Common myeloid progenitor, CD34-positive (primary cell): ENCODE measurements at regions not wholly inside any gene's neighbourhood (a gene's known extent, or its start where the extent isn't known, plus 50 kb on each side); places are given as distances from the start of the nearest gene placed in this dataset.

Experiments used
- CTCF ChIA-PET: fragments of 350-600 bp; sonication (Branson Sonifier 250); formaldehyde crosslinking; loops from one replicate; lab custom pipeline; 2021; ENCODE audit warnings: antibody characterized with exemption; lab: Charles Lee
- POLR2A ChIA-PET: fragments of 350-600 bp; sonication (Branson Sonifier 250); formaldehyde crosslinking; loops from one replicate; lab custom pipeline; 2021; ENCODE audit warnings: antibody characterized with exemption; lab: Charles Lee
- DNase-seq, 3 donors: peaks; one replicate each; pipeline versions ENCODE4 v3.0.0 to v3.0.0-alpha.2; 2013
- H3K27ac ChIP-seq, 2 experiments: 1 replicate in 1 of 2; 2 replicates in 1 of 2; pipeline ENCODE4 v1.7.0; 2013; ENCODE audit warnings: inconsistent platforms in 2 of 2, low read length in 2 of 2, mild to moderate bottlenecking in 2 of 2, low read depth in 1 of 2, moderate library complexity in 1 of 2; ENCODE audit not compliant: severe bottlenecking in 2 of 2, insufficient read depth in 1 of 2, poor library complexity in 1 of 2
- H3K27me3 ChIP-seq, 5 experiments: replicated peaks in 2 of 5; 1 replicate in 3 of 5; 2 replicates in 2 of 5; pipeline versions ENCODE4 v1.6.1 to v1.7.0; 2013; ENCODE audit warnings: low read length in 4 of 5, mild to moderate bottlenecking in 2 of 5, moderate library complexity in 2 of 5, inconsistent platforms in 1 of 5; ENCODE audit not compliant: insufficient read depth in 5 of 5, control insufficient read depth in 4 of 5
- H3K36me3 ChIP-seq, 4 experiments: 1 replicate in 2 of 4; 2 replicates in 2 of 4; pipeline versions ENCODE4 v1.6.1 to v1.7.0; 2013; ENCODE audit warnings: low read length in 3 of 4, control low read depth in 1 of 4, mild to moderate bottlenecking in 1 of 4; ENCODE audit not compliant: control insufficient read depth in 4 of 4, insufficient read depth in 4 of 4
- H3K4me1 ChIP-seq, 4 experiments: 1 replicate in 3 of 4; 2 replicates in 1 of 4; pipeline versions ENCODE4 v1.6.1 to v1.7.1; 2013; ENCODE audit warnings: low read length in 3 of 4, mild to moderate bottlenecking in 3 of 4, control low read depth in 1 of 4, inconsistent platforms in 1 of 4, moderate library complexity in 1 of 4; ENCODE audit not compliant: control insufficient read depth in 4 of 4, insufficient read depth in 4 of 4; ENCODE audit errors: control extremely low read depth in 1 of 4
- H3K4me3 ChIP-seq, 7 experiments: 1 replicate in 4 of 7; 2 replicates in 3 of 7; pipeline versions ENCODE4 v1.5.1 to v1.7.0; 2013; ENCODE audit warnings: mild to moderate bottlenecking in 7 of 7, low read length in 6 of 7, moderate library complexity in 6 of 7, inconsistent platforms in 2 of 7, low read depth in 2 of 7, control low read depth in 1 of 7; ENCODE audit not compliant: insufficient read depth in 4 of 7, control insufficient read depth in 1 of 7; ENCODE audit errors: extremely low read depth in 1 of 7
- H3K9me3 ChIP-seq, 5 experiments: 1 replicate in 4 of 5; 2 replicates in 1 of 5; pipeline versions ENCODE4 v1.6.1 to v1.7.1; 2013; ENCODE audit warnings: low read length in 4 of 5, mild to moderate bottlenecking in 2 of 5, inconsistent platforms in 1 of 5, low read depth in 1 of 5, moderate library complexity in 1 of 5; ENCODE audit not compliant: control insufficient read depth in 4 of 5, insufficient read depth in 2 of 5; ENCODE audit errors: control extremely low read depth in 1 of 5
- WGBS: methylation state at CpG from one replicate; pipeline ENCODE4 v1.1.5; 2013; ENCODE audit not compliant: insufficient coverage; 5-methylcytosine and 5-hydroxymethylcytosine counted together

- Histone ChIP-seq H3K9me3 (no peaks in the 10 kb centered on the region), H3K27ac (no peak overlapping the region), H3K27me3 (no peaks in the 10 kb centered on the region), H3K4me3 (no peak overlapping the region), H3K4me1 (no peaks in the 10 kb centered on the region), H3K36me3 (no peaks in the 10 kb centered on the region)
- no peak for DNase-seq
- ChIA-PET CTCF (no interaction called here), POLR2A (no interaction called here)
- no CpG with 5 or more reads among the region's 1 CpG for WGBS
Observed at GRCh38 chr14:39868949-39869348, 436.7 kb upstream of the FBXO33 start.

- Histone ChIP-seq H3K4me1 (no peaks in the 10 kb centered on the region), H3K27me3 (no peaks in the 10 kb centered on the region), H3K9me3 (no peaks in the 10 kb centered on the region), H3K27ac (no peak overlapping the region), H3K4me3 (no peak overlapping the region), H3K36me3 (no peaks in the 10 kb centered on the region)
- POLR2A ChIA-PET: no interaction called here
- no peak for DNase-seq
- CTCF ChIA-PET: no interaction called here
- 64% methylated on average over 3 of the region's 3 CpGs for WGBS
Observed at GRCh38 chr14:39868251-39868650, 436.0 kb upstream of the FBXO33 start.

GRCh38 chr14:39863441-39863840, 431.2 kb upstream of the FBXO33 start:
- no peaks in the 10 kb centered on the region for H3K27me3 ChIP-seq
- H3K36me3 ChIP-seq: no peaks in the 10 kb centered on the region
- POLR2A ChIA-PET: no interaction called here
- DNase-seq: no peak
- WGBS: no CpG with 5 or more reads among the region's 1 CpG
- CTCF ChIA-PET: interaction anchor here (1.5 kb wide), 1 partner anchor 12 kb away, joined by 4 read pairs; no protein-coding TSS in a partner anchor
- H3K27ac ChIP-seq: no peak overlapping the region
- H3K9me3 ChIP-seq: no peaks in the 10 kb centered on the region
- no peak overlapping the region for H3K4me3 ChIP-seq
- H3K4me1 ChIP-seq: no peaks in the 10 kb centered on the region

- Histone ChIP-seq H3K27ac (no peak overlapping the region), H3K4me3 (no peak overlapping the region), H3K9me3 (no peaks in the 10 kb centered on the region), H3K36me3 (no peaks in the 10 kb centered on the region), H3K27me3 (no peaks in the 10 kb centered on the region), H3K4me1 (no peaks in the 10 kb centered on the region)
- no peak for DNase-seq
- 85% methylated on average over 2 of the region's 2 CpGs for WGBS
- POLR2A ChIA-PET: no interaction called here
- CTCF ChIA-PET: no interaction called here
Observed at GRCh38 chr14:39861696-39862095, 429.5 kb upstream of the FBXO33 start.

- Histone ChIP-seq H3K36me3 (no peaks in the 10 kb centered on the region), H3K27ac (no peak overlapping the region), H3K27me3 (no peaks in the 10 kb centered on the region), H3K4me1 (no peaks in the 10 kb centered on the region), H3K4me3 (no peak overlapping the region), H3K9me3 (no peaks in the 10 kb centered on the region)
- no CpG with 5 or more reads among the region's 4 CpGs for WGBS
- ChIA-PET CTCF (interaction anchor here (1.5 kb wide), 1 partner anchor 13 kb away, joined by 3 read pairs; no protein-coding TSS in a partner anchor), POLR2A (no interaction called here)
- DNase-seq: no peak
Observed at GRCh38 chr14:39861229-39861600, 429.0 kb upstream of the FBXO33 start.

- H3K27ac ChIP-seq: no peak overlapping the region
- no peaks in the 10 kb centered on the region for H3K9me3 ChIP-seq
- H3K27me3 ChIP-seq: no peaks in the 10 kb centered on the region
- no peak overlapping the region for H3K4me3 ChIP-seq
- WGBS: 74% methylated on average over 5 of the region's 8 CpGs
- ChIA-PET POLR2A (no interaction called here), CTCF (interaction anchor here (1.5 kb wide), 1 partner anchor 13 kb away, joined by 3 read pairs; no protein-coding TSS in a partner anchor)
- no peak for DNase-seq
- no peaks in the 10 kb centered on the region for H3K36me3 ChIP-seq
- H3K4me1 ChIP-seq: no peaks in the 10 kb centered on the region
Observed at GRCh38 chr14:39860596-39861228, 428.5 kb upstream of the FBXO33 start.

- Histone ChIP-seq H3K4me3 (no peak overlapping the region), H3K27me3 (no peaks in the 10 kb centered on the region)
- POLR2A ChIA-PET: no interaction called here
Observed at GRCh38 chr14:39859314-39859713, 427.1 kb upstream of the FBXO33 start.

More at GRCh38 chr14:39859314-39859713, 427.1 kb upstream of the FBXO33 start:
- CTCF ChIA-PET: no interaction called here
- Histone ChIP-seq H3K27ac (no peak overlapping the region), H3K9me3 (no peaks in the 10 kb centered on the region), H3K36me3 (no peaks in the 10 kb centered on the region), H3K4me1 (no peaks in the 10 kb centered on the region)
- no peak for DNase-seq
